ENCODE measurements at regions not wholly inside any gene's neighbourhood (a gene's known extent, or its start where the extent isn't known, plus 50 kb on each side); places are given as distances from the start of the nearest gene placed in this dataset.

DNA sequence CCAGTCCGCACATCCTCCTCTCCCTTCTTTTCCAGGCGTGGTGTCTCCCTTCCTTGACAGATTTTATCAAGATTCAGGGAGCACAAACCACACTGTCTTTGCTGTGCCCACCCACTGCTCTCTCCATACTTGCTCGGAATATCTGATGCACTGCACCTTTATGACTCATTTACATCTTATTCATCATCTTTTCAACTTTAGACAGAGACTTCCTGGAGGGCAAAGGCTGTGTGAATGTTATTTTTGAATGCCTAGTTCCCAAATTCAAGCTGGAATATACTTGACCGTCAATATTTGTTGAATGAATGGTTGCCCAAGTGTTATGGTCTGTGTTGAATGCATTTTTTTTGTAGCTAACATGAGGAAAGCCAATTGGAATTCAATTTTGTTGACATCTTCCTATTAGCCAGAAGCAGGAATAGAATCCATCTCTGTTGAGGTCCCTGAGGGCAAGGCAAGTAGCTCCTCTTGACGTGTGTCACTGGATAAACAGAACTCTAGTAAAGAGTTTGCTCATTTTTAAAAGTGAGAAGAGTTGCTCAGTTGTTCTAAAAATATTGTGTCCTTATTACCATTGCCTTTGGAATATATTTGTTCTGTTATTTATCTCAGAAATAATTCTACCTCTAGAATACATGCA lies 95.0 kb downstream of the KLF6 start:
- DNase-seq: peak in 1 of 2 donors; percentile 22

DNA sequence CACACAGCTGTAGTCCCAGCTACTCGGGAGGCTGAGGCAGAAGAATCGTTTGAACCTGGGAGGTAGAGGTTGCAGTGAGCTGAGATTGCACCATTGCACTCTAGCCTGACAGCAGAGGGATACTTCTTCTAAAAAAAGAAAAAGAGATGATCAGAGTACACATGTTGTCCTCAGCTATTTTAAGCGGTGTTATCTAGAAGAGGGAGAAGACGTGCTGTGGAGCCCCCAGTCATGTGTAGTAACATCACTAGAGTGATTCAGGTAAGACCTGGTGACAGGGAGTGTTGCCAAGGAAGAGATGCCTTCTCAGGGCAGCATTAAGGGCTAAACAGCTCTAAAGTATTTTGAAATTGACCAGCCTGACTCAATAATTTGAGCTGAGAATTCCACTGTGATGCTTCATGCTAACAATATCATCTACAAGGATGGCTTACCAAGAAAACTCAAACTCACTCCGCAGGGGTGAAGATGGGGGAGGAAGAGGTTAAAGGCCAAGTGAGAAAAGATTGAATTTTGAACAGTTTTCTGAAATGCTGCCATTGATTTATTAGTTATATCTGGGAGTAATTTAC lies 97.4 kb downstream of the KLF6 start:
- no peak for DNase-seq

DNA sequence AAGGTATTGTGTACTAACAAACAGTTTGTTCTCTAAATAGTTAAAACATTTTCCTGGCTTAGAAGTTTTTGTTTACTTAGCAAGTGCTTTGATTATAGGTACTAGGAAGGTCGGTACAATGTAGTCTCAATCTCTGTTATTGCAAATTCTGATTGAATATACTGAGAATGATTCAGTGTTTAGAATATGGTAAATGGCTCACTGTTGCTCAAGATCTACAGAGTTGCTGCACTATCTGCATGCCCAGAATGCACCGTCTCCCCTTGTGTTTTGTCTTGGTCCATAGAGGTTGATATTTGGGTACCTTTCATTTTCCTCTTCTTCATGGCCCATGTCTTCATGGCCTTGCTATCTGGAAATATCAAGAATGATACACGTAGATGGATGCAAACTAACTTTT lies 99.6 kb downstream of the KLF6 start:
- no peak for DNase-seq

DNA sequence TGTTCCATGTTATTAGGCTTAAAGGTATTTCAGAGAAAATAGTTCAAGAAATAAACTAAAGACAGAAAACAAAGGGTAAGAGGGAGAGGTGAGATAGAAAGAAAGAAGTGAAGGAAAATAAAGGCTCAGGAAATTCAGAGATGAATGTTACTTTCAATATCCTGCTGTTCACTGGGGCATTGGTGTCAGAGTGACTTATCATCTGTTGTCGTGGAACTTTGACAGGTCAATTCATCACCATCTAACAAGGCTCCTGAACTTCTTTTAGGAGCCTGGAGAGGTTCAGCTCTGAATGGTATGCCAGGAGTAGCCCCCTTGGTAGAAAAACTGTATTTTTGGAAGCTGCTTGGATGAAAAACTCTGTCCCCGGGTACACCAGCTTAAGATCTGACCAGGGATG lies 100.1 kb downstream of the KLF6 start:
- DNase-seq: no peak

DNA sequence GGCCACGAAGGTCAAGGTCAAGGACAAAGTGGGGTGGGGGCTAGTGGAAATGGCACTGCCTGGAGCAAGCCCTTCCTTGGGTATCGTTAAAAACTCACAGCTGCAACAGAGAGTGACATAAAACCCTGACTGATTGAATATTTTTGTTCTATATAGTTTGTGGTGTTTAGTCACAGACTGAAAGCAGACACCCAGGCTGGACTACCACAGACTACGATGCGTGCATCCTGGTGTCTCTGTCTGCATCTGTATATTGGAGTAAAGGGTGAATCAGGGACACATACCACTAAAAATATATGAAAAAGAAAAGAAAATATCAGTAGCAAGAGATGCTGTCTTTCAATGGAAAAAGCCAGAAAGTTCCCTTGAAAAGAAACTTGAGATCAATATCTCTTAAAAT lies 101.4 kb downstream of the KLF6 start:
- DNase-seq: no peak

DNA sequence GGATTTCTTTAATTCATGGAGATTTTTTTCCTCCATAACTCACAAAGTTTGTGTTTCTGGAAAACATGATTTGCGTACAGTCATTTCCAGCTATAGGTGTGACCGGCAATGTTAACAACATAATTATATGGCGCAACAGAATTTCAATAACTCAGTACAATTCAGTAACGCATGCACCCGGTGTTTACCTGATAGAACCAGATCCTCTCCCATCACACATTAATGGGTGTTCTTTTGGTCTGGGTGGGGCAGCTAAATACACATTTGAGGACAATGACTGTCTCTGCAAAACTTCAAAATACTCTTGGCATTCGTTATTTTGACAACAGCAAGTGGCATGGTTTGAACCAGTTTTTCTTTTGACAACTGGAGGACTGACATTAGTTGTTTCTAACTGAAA lies 102.3 kb downstream of the KLF6 start:
- DNase-seq: no peak

DNA sequence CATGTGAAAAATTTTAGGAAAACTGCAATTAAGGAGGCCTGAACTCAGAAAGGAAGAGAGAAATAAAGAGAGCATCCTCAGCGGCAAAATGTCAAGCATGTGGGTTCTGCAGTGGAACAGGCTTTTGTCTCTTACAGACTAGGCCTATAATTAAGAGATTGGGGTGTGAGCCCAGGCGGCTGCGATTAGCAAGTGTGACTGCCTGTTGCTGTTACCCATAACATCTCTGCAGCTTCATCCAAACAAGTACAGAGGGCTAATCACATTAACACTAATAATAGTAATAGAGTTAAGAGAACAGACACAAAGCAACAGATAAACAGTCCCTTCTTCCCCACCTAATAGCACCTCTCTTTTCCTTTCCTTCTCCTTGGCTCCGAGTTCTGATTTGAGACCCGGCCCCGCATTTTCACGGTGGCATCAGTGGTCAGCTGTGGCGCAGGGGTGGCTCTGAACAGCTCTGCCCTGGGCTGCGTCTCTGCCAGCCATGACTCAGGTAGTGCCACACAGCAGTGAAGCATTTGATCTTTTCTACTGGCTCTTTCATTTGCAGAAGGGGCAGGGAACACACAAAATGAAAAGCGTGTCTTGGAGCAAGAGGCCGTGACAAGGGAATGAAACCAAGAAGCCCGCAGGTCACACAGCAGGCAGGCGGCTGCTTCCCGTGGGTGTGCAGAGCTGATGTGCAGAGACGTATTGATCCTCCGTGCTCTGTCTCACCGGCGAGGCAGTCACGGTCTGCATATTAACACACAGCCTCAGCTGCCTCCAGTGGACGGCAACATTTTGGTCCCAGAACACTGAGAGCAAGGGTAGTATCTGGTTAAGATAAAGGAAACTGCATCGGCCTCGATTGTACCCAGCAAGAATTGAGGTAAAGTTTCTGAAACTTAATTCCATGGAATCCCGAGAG lies 103.1 kb downstream of the KLF6 start:
- DNase-seq: no peak

DNA sequence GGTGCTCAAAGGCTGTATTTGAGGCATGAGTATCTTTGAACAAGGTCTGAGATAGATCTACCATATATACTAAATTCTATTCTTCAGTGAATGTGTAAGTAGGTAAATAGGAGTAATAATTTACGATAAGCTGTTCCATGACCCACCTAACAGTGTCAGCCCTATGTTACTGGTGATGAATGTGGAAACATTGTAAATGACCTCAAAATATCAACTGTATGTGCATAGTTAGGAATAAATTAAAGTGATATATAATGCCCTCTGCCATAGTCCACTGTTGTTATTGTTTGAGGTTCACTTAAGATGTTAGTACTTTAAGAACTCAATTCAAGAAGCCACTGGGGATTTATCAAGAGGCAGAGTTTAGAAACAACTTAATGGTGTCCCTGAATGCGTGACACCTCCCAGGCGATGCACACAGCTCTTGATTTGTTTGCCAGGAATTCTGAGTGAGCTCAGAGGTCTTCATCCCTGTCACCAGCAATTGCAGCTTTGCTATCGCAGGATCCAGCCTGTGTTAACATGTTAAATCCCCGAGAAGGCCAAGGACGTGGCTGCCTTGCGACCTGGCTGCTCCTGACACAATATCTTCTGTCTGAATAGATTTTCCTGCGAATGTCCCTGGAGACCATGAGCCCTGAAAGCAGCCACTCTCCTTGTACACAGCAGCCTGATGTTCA lies 104.9 kb downstream of the KLF6 start:
- no peak for DNase-seq

DNA sequence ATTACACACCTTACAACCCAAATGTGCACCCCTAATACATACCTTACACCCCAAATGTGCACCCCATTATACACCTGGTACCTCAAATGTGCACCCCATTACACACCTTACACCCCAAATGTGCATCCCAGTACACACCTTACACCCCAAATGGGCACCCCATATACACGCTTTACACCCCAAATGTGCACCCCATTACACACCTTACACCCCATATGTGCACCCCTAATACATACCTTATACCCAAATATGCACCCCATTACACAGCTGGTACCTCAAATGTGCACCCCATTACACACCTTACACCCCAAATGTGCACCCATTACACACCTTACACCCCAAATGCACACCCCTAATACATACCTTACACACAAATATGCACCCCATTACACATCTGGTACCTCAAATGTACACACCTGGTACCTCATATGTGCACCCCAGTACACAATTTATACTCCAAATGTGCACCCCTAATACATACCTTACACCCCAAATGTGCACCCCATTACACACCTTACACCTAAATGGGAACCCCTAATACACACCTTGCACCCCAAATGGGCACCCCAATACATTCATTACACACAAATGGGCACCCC lies 106.3 kb downstream of the KLF6 start:
- no peak for DNase-seq

DNA sequence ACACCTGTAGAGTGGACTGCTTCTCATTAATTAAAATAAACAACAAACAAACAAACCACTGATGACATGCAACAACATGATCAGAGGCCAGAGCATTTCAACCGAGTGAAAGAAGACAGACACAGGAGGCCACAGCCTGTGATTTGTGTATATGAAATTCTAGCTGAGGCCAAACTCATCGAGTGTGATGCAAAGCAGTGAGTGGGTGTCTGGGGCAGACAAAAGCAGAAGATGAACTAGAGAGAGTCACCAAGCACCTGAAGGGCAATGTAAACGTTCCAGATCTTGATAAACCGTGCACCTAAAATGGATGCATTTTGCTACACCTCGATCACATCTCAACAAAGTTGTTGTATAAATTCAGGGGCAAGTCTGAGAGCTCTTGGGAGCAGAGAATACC lies 108.4 kb downstream of the KLF6 start:
- DNase-seq: no peak

DNA sequence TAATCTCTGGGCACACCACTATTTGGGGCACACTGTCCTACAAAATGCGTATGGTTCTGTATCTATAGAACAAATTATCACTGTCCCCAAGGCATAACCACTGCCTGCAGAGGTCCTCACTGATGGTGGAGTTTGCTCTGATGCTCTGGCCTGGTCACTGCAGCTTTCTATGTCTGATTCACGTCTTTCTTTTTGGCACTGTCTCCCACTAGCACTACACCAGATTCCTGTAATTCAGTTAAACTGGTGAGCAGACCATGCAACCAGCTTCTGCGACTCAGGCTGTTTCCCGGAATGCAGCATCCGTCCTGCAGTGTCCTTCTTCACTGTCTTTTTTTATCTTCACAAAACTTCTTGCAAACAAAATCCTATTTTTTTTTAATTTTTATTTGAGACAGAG lies 112.8 kb downstream of the KLF6 start:
- no peak for DNase-seq

DNA sequence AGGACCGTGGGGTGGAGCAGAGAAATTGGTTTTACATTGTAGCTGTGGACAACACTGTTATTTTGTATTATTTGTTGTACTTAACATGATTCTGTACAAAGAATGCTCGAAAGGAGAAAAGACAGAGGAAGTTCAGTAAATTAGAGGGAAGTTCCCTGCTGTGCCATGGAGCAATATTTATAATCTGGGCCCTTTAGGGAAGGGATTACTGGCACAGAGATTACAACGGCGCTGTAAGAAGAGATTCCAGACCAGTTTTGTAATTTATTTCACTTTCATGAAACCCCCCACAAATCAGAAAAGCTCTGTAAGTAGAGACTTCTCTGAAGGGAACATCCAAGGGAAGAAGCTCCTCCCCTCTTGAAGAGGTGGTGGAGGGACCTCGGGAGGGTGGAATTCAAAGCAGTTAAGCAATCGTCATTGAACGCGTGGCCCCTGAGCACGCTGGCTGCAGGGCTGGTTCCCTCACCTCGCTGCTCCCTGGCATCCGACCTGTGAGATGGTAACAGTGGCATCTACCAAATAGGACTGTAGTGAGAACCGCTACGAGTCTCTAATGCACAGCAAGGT lies 113.5 kb downstream of the KLF6 start:
- no peak for DNase-seq

DNA sequence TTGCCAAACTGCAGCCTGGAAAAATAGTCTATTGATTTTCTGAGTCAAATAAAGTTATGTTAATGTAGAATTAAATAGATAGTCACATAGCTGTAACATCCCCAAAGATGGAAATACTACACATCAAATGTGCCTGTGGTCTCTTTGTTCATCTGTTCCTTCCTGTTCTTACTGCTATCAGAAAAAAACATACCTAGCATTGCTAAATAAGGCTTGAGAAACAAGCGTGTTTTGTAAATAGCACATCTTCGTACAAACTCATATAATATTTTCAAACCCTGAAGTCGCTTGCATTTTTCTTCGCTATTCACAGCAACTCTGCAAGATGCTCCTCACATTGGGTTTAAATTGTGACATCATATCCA lies 116.1 kb downstream of the KLF6 start:
- DNase-seq: no peak

DNA sequence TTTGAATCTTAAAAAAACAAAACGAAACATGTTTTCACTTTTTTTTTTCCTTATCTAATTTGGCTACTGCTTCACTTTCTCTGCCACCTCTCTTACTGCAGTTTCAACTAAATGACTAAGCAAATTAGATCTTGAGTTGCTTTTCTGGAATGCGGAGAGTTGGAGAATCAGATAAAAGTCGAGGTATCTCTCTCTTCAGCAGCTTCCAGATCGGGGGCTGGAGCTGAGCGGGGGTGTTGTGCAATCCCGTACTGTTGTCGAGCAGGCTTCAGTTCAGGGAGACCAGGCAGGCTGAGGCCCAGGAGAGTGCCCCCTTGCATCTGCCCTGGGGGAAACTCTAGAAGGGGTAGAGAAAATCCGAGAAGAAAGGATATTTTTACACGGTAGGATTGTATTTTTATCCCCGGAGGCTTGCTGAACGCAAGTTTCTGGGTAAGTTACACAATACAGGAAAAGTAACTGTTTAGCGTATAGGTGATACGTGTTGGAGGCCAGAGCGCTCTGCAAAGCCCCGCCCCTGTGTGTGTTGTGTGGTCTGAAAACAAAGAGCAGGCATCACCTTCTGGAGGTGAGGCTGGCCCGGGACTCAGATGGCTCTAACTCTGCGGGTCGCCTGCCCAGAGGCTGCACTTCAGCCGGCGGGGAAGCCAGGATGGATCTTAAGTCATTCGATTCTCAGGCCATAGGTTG lies 116.6 kb downstream of the KLF6 start:
- peak; percentile 69 to 71 for DNase-seq

DNA sequence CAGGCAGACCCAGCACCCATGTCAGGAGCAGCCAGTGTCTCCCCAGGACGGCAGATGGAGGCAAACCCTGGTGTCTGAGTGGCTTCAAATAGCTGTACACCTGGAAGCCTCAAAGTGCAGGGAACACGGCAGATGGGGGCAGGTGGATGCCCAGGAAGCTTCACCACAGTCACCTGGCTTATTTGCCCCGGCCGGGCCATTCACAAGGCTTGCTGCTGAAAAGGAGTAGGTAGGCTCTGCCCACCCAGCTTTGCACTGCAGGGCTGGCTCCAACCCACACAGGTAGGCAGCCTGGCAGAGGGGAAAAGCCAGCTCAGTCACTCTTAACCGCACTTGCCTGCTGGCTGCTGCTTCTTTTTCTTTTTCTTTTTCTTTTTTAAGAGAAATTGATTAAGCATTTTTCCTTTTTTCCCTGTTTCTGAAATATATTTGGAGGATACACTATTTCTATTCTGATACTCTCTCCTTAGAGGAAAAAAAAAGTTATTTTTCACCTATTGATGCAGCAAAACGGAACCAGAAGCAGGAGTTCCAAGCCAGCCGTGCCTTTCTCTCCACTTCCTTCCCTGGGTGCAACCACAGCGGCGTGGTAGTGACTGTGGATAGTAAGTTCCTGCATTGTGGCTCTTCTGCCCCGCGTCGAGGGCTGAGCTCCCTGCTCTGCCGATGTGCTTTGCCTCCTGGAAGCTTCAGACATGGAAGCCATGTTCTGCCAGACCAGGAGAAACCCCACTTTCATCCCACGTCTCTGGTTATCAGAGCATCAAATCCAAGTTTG lies 118.3 kb downstream of the KLF6 start:
- DNase-seq: peak; percentile 62 to 75

DNA sequence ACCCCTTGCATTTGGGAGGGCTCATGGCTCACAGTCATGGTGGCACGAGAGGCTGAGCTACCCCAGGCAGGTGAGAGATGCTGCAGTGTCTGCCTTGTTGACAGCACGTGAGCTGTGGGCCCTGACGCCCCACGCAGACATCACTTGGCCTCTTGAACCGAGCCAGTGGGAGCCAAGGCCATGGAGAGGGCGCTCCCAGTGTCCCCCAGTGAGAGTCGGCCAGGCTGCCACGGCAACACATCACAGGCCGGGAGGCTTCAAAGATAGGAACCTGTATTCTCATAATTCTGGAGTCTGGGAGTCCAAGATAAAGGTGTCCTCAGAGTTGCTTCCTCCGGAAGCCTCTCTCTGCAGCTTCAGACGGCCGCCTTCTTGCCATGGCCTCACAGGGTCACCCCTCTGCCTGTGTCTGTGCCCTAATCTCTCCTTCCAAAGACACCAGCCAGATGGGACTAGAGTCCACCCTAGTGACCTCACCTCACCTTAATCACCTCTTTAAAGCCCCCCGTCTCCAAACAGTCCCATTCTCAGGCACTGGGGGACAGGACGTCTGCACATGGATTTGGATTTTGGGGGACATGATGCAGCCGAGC lies 119.6 kb downstream of the KLF6 start:
- no peak for DNase-seq

DNA sequence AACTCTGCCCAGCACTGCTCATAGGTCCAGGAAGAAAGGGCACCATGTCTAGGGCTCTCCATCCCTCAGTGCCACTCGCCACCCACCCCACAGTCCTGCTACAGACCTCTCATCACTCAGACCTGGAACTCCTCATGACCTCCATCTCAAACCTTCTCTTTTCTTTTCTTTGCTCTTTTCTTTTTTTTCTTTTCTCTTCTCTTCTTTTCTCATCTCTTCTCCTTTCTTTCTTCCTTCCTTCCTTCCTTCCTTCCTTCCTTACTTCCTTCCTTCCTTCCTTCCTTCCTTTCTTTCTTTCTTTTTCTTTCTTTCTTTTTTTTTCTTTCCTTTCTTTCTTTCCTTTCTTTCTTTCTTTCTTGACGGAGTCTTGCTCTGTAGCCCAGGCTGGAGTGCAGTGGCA lies 122.2 kb downstream of the KLF6 start:
- DNase-seq: no peak

DNA sequence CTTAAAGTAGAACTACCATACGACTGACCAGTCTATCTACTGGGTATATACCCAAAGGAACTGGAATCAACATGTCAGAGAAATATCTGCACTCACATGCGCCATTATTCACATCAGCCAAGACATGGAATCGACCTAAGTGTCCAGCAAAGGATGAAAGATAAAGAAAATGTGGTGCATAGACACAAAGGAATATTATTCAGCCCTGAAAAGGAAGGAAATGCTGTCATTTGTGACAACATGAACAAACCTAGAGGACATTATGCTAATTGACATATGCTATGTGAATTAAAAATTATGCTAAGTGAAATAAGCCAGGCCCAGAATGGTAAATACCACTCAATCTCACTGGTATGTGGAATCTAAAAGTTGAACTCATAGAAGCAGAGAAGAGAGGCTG lies 123.7 kb downstream of the KLF6 start:
- no peak for DNase-seq

DNA sequence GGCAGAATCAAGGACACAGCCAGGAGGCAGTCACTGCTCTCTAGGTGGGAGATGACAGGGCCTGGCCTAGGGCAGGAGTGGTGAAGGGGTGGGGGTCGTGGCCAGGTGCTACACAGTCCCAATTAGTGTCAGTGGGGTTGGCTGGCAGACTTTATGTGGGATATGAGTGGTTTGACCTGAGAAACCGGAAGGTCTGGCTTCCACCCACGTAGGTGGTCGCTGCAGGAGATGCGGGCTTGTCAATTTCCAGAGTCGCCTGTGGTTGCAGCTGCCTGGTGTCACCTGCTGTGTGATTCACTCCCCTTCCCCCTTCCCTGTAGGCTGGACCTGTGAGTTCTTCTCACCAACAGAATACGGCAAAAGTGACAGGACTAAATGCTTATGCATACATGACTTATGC lies 124.3 kb downstream of the KLF6 start:
- no peak for DNase-seq

DNA sequence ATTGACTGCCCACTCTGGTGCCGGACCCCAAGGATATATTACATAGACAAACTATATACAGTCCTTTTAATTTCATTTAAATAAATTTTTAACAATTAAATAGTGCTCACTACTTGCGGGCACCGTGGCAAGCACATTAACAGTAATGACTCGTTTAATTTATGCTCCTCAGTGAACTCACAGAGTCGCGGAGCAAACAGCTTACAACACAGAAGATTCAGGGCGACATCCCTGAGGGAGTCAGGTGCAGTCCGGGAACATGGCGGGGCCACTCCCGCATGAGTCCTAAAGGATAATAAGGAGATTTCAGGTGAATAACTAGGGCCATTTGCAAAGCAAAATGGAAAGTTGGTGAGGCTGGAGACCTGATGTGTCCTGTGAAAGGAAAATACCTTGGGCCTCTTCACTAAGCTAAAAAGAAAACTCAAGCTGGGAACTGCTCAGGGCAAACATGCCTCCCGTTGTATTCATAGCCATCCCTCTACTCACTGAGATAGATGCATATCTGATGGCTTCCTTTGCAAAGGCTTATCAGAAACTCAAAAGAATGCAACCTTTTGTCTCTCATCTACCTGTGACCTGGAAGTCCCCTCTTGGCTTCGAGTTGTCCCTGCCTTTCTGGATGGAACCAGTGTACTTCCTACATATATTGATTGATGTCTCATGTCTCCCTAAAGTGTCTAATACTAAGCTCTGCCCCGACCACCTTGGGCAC lies 125.6 kb downstream of the KLF6 start:
- DNase-seq: no peak
